Frontal cortex (tissue), 3 donors: ENCODE measurements at regions not wholly inside any gene's neighbourhood (a gene's known extent, or its start where the extent isn't known, plus 50 kb on each side); places are given as distances from the start of the nearest gene placed in this dataset.
A peak's percentile ranks its signal among the peaks of the same experiment; 100 is the strongest.

Experiments used
- DNase-seq, 2 donors: peaks; one replicate each; pipeline ENCODE4 v3.0.0; 2012; ENCODE audit warnings: low spot score in 2 of 2
- FAIRE-seq: peaks from 2 replicates; lab custom pipeline; 2012; peaks lifted over from hg19 to GRCh38; lab: Jason Lieb, UNC
- donor health status: control.
- donor health status: control.
- donor health status: control.

DNA sequence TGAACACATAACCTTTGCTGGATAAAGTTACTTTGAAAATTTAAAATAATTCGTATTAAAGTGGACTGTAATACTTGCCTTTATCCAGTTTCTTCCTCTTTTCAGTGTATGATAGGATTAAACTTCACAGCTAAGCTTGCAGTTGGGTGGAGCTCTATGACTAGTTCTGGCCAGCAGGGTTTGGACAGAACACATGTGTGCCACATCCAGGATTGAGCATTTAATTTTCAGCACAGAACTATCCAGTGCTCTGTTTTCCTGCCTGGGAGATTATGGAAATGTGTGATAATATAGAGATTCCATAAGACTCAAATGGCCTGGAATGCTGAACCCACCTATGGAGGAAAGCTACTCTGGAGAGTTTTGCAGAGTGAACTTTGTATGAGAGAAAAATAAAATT lies 200.2 kb downstream of the OSR1 start:
- FAIRE-seq: no peak

DNA sequence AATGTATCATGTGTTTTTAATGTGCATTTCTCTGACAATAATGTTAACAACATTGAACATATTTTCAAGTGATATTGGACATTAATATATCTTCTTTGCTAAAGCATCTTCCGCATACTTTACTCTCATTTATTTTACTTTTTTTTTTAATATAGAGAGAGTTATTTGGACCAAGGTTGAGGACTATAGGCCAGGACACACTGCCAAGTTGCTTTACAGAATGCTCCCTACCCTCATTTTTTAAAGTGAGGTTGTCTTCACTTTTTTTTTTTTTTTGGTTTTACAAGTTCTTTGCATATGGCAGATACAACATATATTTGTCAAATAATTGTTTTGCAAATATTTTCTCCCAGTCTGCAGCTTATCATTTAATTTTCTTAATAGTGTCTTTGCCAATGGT lies 201.8 kb downstream of the OSR1 start:
- FAIRE-seq (no peak), DNase-seq (no peak)

More for the DNA sequence above, 200.2 kb downstream of the OSR1 start:
- DNase-seq: no peak

DNA sequence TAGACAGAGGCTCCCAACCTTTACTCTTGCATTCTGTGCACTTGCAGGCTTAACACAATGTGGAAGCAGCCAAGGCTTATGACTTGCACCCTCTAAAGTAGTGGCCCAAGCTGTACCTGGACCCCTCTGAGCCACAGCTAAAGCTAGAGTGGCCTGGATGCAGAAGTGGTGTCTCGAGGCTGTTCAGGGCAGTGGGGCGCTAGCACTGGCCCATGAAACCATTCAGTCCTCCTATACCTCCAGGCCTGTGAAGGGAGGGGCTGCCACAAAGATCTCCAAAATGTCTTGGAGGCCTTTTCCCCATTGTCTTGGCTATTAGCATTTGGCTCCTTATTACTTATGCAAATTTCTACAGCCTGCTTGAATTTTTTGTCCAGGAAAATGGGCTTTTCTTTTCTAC lies 207.7 kb downstream of the OSR1 start:
- no peak for FAIRE-seq

DNA sequence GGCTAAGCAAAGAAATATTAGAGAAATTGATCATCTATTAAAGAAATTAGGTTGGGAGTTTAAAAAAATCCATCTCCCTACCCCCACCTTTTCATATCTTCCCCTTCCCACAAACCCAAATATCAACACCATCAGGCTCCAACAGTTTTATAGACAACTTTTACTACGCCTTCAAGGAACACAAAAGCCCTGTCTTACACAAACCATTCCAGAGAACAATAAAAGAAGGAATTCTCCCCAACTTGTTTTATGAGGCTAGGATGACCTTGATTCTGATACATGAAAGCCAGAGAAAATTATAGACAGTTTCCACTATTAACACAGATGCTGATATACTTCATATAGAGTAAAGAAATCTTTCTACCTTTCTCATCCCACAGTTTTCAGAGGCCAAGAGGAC lies 211.6 kb downstream of the OSR1 start:
- FAIRE-seq: no peak

More for the DNA sequence above, 207.7 kb downstream of the OSR1 start:
- DNase-seq: no peak

DNA sequence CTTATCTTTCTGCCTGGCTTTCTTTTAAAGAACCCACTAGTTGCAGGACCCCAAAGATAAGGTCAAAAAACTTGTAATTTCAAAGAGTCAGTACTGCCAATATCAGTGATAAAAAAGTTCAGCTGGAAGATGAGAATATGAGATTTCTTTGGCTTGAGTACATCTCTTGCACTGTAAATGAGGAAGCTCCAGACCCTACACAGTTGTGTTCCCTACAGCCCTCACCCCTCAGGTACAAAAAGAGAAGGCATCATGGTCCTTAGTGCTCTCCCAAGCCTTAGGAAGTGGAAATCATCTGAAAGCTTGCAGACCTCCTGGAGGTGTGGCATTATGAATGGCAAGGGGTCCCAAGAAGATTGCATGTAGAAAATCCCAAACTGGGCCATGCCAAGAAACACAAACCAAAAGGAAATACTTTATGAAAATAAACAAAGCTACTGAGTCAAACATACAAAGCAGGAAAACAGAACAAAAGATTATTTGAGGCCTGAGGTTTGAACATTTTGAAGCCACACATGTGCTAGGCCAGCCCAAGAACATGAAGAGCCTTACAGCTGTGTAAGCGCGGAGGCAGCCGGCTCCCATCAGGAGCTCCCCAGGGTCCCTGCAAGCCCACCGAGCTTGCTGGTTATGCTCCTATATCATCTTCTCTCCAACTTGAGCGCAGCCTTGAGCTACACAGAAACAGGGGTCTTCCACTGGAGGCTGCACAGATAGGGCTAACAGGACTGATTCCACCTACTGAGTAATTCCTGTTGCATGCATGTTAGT lies 217.0 kb downstream of the OSR1 start:
- DNase-seq (no peak), FAIRE-seq (no peak)

More for the DNA sequence above, 211.6 kb downstream of the OSR1 start:
- no peak for DNase-seq

DNA sequence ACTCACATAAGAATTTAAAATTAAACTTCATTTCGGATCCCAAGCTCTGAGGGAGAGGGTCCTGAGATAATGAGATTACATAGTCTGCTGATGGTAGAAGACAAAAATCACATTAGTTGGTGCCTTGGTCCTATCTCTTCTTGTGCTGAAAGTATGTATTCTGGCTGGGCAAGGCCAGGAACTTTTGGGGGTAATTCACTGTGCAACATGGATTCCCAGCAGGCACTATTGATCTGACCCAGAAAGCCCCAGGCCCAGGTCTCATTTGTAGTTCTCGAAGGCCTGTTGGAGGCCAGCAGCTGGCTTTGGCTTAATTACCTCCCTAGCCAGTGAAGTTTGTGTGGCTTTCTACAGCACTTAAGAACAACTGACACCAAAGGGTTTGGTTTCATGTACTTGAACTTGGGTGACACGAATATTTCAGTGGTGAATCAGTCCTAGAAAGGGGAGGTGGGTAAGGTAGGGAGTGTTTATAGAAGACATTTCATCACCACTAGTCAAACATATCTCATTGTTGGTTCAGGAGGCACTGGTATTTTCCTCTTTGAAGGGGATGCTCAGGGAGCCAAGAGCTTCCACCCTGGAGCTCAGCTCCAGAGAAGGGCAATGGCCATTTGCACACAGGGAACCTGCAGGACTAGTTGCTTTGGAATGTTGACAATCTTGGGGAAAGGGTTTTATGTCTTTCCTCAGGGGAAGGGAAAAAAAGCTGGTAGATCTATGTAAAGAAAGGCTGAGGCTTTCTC lies 217.8 kb downstream of the OSR1 start:
- FAIRE-seq (no peak), DNase-seq (no peak)

DNA sequence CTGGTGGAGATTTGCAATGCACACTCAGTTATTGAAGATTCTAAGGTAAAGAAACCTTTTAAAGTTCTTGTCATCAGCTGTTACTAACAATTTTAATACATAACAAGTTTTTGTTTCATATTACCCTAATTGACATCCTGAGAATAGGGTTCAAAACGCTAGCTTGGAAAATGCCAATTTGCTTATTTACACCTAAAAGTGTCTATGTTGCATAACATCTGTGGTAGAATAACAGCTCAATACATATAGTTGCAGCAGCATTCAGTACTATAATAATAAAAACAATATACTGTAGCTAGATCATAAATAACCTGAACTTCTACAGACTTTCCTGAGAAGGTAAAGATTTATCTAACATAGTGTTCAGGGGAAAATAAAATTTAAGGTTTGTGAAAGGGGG lies 219.0 kb downstream of the OSR1 start:
- FAIRE-seq: no peak

DNA sequence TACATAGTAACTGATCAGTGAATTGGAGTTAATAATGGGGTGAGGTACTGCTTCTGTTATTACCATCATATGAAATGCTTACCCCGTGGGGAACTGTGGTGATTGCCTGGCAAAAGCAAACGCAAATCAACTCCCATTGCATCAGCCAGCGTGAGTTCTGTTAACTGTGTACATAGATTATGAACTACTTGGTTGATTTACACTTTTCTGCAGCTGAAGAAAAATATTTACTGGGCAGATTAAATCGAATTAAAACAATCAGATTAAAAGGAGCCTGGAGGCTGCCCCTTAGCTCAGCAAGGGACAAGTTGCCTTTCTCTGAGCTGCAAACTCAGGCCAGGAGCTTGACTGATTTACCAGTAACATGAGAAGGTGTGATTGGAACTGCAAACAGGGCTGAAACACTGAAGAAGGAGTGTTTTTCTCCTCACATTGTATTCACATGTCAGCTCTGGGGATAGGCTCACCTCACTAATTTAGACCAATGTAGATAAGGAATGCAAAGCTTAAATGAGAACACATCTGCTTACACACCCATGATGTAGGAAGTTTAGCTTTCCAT lies 220.1 kb downstream of the OSR1 start:
- DNase-seq: no peak
- FAIRE-seq: no peak

More for the DNA sequence above, 219.0 kb downstream of the OSR1 start:
- no peak for DNase-seq

DNA sequence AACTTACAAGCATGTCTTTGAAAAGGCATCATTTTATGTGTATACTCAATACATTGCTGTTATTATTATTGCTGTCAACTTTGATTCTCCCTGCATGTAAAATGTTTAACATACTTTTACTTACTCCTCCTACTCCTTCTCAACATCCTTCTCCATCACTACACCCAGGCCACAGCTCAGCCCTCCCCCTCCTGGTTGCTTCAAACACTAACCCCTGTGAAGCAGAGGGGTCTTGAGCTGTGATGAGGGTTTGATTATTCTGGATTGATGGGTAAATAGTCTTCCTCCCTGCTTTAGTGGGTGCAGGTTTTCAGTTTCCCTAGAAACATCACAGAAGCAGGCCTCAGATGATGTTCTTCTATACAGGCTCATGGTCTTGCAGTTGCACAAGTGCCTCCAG lies 221.0 kb downstream of the OSR1 start:
- no peak for DNase-seq
- FAIRE-seq: no peak

DNA sequence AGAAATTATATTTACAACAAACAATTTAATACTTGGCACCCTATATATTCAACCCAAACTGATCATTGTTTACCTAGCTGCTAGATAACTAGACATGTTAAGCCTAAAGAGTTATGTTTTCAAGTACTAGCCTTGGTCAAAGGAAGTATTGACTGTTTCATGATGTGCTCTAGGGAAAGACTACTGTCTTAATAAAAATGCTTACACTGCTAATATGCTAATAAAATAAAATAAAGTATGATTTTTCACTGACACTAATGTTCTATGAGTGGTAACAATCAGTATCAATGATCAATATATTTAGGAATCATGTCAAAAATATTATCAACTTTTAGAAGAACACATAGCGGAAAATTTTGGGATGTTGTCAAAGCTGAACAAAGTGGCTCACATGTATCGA lies 225.5 kb downstream of the OSR1 start:
- no peak for FAIRE-seq
- DNase-seq: no peak

DNA sequence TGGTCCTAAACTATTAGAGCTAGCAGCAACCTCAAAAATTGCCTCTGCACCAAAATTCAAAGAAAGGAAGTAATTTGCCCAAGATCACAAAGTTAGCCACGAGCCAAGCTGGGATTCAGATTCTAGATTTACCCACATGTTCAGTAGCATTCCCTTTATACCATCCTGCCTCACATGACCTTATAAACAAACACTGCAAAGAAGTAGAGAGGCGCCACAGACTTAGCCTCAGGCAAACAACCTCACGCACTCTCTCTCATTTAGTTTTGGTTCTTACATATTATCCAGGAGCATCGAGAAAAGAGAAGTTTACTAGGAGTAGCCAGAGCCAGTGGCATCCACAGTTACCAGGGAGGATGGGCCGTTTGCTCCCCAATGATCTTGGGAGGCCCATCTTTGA lies 226.6 kb downstream of the OSR1 start:
- no peak for DNase-seq
- FAIRE-seq: no peak

DNA sequence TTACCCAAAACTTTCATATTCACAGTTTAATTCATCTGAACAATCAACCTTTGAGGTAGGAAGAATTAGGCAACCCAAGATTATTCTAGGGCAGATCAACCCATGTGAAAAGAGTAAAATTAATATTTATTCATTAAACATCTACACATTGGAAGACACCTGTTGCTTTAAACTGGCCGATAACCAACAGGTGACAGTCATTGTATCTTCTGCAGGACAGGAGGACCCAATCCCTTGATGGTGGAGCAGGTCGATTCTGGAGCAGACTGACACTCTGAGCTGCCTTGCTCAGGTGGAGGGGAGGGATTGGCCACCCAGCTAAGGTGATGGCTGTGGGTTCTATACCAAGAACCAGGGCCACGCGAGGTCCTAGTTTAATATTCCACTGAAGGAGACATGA lies 230.3 kb downstream of the OSR1 start:
- no peak for FAIRE-seq
- no peak for DNase-seq

DNA sequence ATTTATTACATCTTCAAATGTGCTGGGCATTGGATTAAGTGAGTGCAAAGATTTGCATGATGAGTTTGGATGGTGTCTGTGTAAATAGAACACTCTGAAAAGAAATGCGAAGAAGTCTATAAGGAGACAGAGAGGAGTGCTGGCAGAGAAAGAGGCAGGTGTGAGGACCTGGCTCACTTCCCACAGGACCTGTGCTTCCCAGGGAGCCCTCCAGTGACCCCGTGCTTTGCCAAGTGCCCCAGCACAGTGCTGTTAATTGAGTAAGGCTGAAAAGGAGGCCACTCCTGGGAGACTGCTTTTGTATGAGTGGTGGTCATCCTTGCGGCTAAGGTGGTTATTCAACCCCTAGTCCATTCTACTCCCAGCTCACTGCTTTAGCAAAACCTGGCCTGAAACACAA lies 230.8 kb downstream of the OSR1 start:
- no peak for FAIRE-seq
- no peak for DNase-seq

DNA sequence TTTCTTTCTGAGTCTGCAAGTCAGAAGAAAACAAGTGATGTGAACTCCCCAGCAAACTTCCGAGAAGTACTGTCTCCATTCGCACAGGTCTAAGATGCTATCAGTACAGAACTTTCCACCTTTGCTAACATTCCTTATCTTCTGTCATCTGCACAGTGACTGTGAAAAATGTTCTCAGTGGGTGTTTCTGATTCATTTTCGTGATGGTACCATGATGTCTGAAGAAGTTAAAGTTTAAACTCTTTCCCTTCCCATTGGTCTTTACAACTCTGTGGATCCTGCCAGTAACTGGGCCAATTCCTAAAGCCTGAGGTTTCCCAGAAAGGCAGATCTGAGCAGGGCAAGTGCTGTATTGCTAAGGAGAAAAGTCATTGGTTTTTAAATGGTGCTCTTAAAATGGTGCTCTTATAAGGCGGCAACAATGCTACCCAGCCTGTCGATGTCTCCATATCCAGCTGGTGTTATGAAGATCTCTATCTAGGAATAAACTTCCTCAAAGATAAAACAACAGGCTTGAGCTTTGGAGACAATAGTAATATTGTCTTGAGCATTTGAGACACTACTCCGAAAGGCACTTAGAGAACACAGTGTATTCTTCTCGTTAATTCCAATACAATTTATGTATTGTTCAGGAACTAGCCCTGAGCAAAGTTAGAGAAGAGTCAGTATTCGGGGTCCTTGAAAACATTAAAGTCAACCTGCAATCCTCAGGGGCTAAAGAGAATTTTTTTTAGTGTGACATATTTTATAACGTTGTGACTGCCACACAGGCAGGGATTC lies 232.3 kb downstream of the OSR1 start:
- FAIRE-seq: no peak
- no peak for DNase-seq

DNA sequence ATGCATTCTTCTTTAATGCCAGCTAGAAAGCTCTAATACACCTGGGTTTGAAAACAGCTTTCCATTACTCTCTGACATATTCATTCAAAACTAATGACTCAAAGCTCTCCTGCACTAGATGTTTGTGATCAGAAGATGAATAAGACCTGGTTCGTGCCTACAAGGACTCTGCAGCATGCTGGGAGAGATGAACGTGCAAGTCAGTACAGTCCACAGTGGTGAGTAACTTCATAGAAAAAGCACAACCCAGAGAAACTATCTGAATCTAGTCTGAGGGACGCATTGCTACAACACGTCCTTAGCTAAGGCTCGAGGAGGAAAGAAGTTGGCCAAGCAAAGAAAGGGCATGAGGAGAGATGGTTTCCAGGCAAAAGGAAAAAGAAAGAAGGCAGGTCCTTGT lies 234.3 kb downstream of the OSR1 start:
- DNase-seq (no peak), FAIRE-seq (no peak)

DNA sequence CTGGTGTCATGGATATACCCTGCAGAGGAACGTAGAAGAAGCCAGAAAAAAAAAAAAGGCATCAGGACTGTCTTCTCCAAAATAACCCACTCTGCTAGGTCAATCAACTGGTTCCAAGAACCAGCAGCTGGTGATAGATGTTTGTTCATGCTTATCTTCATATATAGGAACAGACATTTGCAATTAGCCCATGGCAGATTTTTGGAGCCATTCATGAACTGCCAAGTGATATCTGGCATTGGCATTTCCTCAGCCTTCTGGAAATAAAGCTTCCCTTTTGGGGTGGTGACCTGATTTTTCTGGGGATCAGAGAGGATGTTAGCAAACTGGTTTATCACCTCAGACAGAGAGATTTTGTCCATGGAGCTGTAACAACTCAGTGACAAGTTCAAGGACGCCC lies 234.9 kb downstream of the OSR1 start:
- DNase-seq (no peak), FAIRE-seq (no peak)

DNA sequence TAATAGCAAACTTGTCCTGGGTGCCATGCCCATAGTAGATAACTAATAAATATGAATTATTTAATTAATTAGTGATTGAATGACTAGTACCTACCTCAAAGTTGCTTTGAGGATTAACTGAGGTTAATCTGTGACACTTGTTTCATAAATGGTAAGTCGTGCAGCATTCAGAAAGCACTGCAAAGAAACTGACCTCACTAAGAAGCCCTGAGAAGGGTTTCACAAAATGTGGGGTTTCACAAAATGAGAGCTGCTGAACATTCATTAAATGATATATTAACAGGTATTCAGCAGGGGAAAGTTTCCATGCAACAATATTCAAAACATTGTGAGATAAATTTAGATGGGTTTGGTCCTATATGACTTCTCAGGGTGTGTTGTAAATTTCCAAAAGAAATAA lies 236.2 kb downstream of the OSR1 start:
- FAIRE-seq: no peak

DNA sequence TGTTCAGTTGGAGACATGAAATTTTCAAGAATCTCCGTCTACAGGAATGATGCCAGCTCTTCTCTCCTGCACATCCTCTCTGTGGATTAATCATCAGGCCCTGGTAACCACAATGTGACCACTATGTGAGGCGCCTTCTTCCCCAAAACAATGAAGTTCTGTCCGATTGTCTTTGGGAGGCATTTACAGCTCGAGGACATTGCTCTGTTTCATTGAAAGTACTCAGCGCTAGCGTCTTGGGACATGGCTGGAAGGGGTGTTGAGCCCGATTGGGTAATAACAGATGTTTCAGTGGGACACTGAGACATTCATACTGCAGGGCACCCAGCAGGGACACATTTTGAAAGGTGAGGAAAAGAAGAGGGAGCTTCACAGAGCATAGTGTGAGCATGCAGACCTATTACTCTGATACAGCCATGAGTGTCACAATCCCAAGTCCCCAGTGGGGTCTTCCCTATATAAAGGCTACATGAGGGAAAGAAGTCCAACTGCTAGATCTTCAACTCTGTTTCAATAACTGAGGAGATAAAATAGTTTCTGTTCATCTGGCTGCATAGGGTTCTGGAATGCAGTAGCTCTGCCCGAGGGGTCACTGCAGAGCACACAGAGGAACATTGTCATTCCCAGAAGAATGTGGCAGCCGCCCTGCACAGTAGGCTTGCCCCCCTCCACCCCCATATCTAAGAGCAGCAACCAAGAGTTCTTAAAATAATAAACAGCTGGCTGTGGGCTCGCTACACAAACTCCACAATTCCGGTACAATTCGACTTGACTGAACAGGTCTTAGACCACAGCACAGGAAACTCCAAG lies 237.3 kb downstream of the OSR1 start:
- FAIRE-seq: no peak
- peak; percentile 6 to 11 for DNase-seq

More for the DNA sequence above, 236.2 kb downstream of the OSR1 start:
- DNase-seq: no peak

DNA sequence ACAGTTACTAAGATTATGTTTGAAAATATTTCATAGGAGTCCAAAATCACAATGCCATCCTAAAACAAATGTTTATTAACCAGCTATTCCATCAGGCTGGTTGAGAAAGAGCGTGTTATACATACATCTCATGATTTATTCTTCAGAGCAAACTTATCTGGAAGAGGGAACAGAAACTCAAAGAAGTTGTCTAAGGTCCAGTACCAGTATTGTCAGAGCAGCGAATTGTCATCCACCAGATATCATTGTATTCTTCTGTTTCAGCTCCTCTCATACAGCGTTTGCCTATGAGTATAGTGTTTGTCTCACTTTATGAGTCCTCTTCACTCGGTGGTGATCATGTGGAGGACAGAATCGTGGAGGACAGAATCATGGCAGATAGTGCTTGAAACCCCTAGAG lies 238.2 kb downstream of the OSR1 start:
- FAIRE-seq (no peak), DNase-seq (no peak)
